Activated B cell treated with CpG ODN at 0.5 μM for 24 hours (primary cell): ENCODE measurements at regions not wholly inside any gene's neighbourhood (a gene's known extent, or its start where the extent isn't known, plus 50 kb on each side); places are given as distances from the start of the nearest gene placed in this dataset.

Experiments
- ATAC-seq: fragments of 200-7000 bp; cut with Tn5 transposase; one replicate; pipeline ENCODE4 v1.10.0; 2021; ENCODE audit warnings: low read depth, mild to moderate bottlenecking, moderate library complexity
- CTCF ChIA-PET: fragments of 350-600 bp; sonication (Branson Sonifier 250); formaldehyde crosslinking; loops from one replicate; lab custom pipeline; 2021; ENCODE audit warnings: antibody characterized with exemption; lab: Charles Lee
- POLR2A ChIA-PET: fragments of 350-600 bp; sonication (Branson Sonifier 250); formaldehyde crosslinking; loops from one replicate; lab custom pipeline; 2021; ENCODE audit warnings: antibody characterized with exemption; lab: Charles Lee
- DNase-seq: peaks from one replicate; pipeline ENCODE4 v3.0.0; 2022
- H3K27ac Mint-ChIP-seq: one replicate; pipeline ENCODE4 v1.8.0; 2020; ENCODE audit warnings: mixed read lengths
- H3K27me3 Mint-ChIP-seq: one replicate; pipeline ENCODE4 v1.8.0; 2021; ENCODE audit warnings: mixed read lengths
- H3K36me3 Mint-ChIP-seq: one replicate; pipeline ENCODE4 v1.8.0; 2021; ENCODE audit warnings: low read depth, mixed read lengths
- H3K4me1 Mint-ChIP-seq: one replicate; pipeline ENCODE4 v1.8.0; 2021; ENCODE audit warnings: mixed read lengths
- H3K4me3 Mint-ChIP-seq: one replicate; pipeline ENCODE4 v1.8.0; 2020; ENCODE audit warnings: mild to moderate bottlenecking, mixed read lengths
- H3K9me3 Mint-ChIP-seq: one replicate; pipeline ENCODE4 v1.8.0; 2020; ENCODE audit warnings: mixed read lengths
- CTCF ChIP-seq: fragments of 200-600 bp; IDR thresholded peaks from one replicate; pipeline ENCODE4 v1.8.0; 2022; ENCODE audit warnings: antibody characterized with exemption, mild to moderate bottlenecking
- intact Hi-C: fragments of 100-400 bp; cut with micrococcal nuclease; formaldehyde crosslinking; loops from one replicate; pipeline ENCODE4 v1.15.1; 2024

- Mint-ChIP-seq H3K27me3 (peaks cover 2% of the 10 kb centered on the region), H3K4me1 (no peaks in the 10 kb centered on the region), H3K27ac (no peak overlapping the region), H3K36me3 (no peaks in the 10 kb centered on the region), H3K9me3 (no peaks in the 10 kb centered on the region), H3K4me3 (no peak overlapping the region)
- intact Hi-C loops, result no loop called here
- ATAC-seq (no peak), DNase-seq (no peak)
- TF ChIP-seq CTCF, result no peak
- ChIA-PET POLR2A (no interaction called here), CTCF (no interaction called here)
Measured at GRCh38 chr2:177053038-177053437, 159.6 kb upstream of the HNRNPA3 start.

GRCh38 chr2:177053716-177054115 lies 158.9 kb upstream of the HNRNPA3 start:
- ATAC-seq, result no peak
- intact Hi-C loops, result no loop called here
- no peaks in the 10 kb centered on the region for H3K9me3 Mint-ChIP-seq

DNA sequence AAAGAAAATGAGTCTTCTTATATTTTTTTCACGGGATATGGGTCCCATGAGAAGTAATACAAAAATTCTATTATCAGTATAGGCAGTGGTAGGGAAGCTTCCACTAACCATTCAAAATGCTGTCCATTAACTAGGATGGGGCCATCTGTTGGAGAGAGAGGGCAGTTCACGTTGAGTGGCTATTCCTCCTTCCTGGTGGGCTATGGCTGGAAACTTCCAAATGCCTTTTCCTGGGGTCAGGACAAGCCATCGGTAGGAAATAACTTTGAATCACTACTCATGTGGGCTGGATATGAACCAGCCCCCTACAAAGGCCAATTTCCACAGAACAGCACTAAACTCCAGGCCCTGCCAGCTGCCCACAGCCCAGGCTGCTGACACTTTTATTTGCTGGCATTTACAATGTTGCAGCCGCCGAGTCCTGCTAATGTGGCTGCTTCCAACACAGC lies 156.1 kb upstream of the HNRNPA3 start:
- H3K27me3 Mint-ChIP-seq, result no peaks in the 10 kb centered on the region
- CTCF ChIA-PET, result no interaction called here

More at GRCh38 chr2:177053716-177054115, 158.9 kb upstream of the HNRNPA3 start:
- Mint-ChIP-seq H3K27me3 (peaks cover 2% of the 10 kb centered on the region), H3K27ac (no peak overlapping the region), H3K4me3 (no peak overlapping the region), H3K4me1 (no peaks in the 10 kb centered on the region), H3K36me3 (no peaks in the 10 kb centered on the region)
- no peak for DNase-seq
- ChIA-PET POLR2A (no interaction called here), CTCF (no interaction called here)
- no peak for TF ChIP-seq CTCF

GRCh38 chr2:177058747-177059146 lies 153.8 kb upstream of the HNRNPA3 start:
- Mint-ChIP-seq H3K36me3 (no peaks in the 10 kb centered on the region), H3K27ac (no peak overlapping the region), H3K27me3 (no peaks in the 10 kb centered on the region), H3K9me3 (no peaks in the 10 kb centered on the region), H3K4me1 (no peaks in the 10 kb centered on the region), H3K4me3 (no peak overlapping the region)
- ATAC-seq (no peak), DNase-seq (no peak)
- ChIA-PET CTCF (interaction anchor here (0.6 kb wide), 1 partner anchor 19 kb away, joined by 3 read pairs; no protein-coding TSS in a partner anchor), POLR2A (no interaction called here)
- TF ChIP-seq CTCF, result no peak
- intact Hi-C loops, result no loop called here

More for the DNA sequence above, 156.1 kb upstream of the HNRNPA3 start:
- Mint-ChIP-seq H3K4me1 (no peaks in the 10 kb centered on the region), H3K36me3 (no peaks in the 10 kb centered on the region), H3K27ac (no peak overlapping the region), H3K4me3 (no peak overlapping the region), H3K9me3 (no peaks in the 10 kb centered on the region)
- DNase-seq, result no peak
- TF ChIP-seq CTCF, result no peak
- POLR2A ChIA-PET, result no interaction called here
- ATAC-seq, result no peak
- intact Hi-C loops, result no loop called here

- ChIA-PET POLR2A (no interaction called here), CTCF (interaction anchor here (0.6 kb wide), 1 partner anchor 18 kb away, joined by 3 read pairs; no protein-coding TSS in a partner anchor)
- no peaks in the 10 kb centered on the region for H3K9me3 Mint-ChIP-seq
- no peak for ATAC-seq
- H3K4me3 Mint-ChIP-seq, result no peak overlapping the region
- intact Hi-C loops, result no loop called here
- no peaks in the 10 kb centered on the region for H3K4me1 Mint-ChIP-seq
- no peak overlapping the region for H3K27ac Mint-ChIP-seq
- no peak for TF ChIP-seq CTCF
- no peaks in the 10 kb centered on the region for H3K36me3 Mint-ChIP-seq
- H3K27me3 Mint-ChIP-seq, result no peaks in the 10 kb centered on the region
- no peak for DNase-seq
Measured at GRCh38 chr2:177059293-177059692, 153.3 kb upstream of the HNRNPA3 start.
